ENCODE measurements at regions not wholly inside any gene's neighbourhood (a gene's known extent, or its start where the extent isn't known, plus 50 kb on each side); places are given as distances from the start of the nearest gene placed in this dataset.
"Not testable (repeated sequence)": the region's sequence is repeated elsewhere in the genome, so short reads cannot be mapped to it uniquely, and the experiment has no call there.

DNA sequence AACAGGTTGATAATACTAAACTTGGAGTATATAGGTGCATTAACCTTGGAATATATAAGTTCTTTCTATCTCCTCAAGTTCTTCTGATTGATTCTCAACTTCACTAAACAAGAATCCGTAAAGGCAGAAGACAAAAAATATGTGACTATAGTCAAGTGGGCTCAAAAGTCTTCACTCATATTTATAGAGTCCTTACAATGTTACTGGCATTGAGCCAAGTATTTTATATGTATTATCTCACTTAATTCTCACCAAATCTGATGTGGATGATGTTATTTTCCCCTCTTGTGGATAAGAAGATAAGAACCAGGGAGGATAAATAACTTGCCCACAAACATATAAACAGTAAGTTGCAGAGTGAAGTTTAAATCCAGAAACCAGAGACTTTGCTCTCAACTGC is 486.9 kb downstream of the LRRIQ3 start:
- no peak for TF ChIP-seq CTCF (IDR thresholded peaks at IDR 0.05; ENCODE audit: insufficient read depth, low read depth, low read length, missing control alignments)
- no peak for DNase-seq (ENCODE audit: low read depth)

DNA sequence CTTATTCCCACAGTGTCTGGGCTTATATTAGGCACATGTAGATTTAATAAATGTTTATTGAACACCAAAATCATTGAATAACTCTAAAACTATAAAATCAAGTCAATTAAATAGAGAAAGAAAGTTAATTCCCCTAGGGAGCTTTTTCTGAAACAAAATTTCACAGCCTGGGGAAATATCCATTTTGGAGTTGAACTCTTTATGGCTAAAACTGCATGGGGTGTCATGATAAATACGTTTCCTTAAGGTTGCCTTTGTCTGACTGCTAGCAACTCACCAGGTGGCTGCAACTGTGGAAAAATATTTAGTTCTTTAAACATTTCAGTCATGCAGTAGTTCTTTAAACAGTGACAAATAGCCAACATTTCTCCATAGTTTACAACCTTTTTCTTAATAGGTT is 496.1 kb downstream of the LRRIQ3 start:
- no peak for DNase-seq (ENCODE audit: low read depth)
- TF ChIP-seq CTCF (IDR thresholded peaks at IDR 0.05; ENCODE audit: insufficient read depth, low read depth, low read length, missing control alignments) = no peak
- H3K4me3 ChIP-seq (ENCODE audit: low read depth, low read length) = no peak overlapping the region

More for the DNA sequence above, 486.9 kb downstream of the LRRIQ3 start:
- no peak overlapping the region for H3K4me3 ChIP-seq (ENCODE audit: low read depth, low read length)

DNA sequence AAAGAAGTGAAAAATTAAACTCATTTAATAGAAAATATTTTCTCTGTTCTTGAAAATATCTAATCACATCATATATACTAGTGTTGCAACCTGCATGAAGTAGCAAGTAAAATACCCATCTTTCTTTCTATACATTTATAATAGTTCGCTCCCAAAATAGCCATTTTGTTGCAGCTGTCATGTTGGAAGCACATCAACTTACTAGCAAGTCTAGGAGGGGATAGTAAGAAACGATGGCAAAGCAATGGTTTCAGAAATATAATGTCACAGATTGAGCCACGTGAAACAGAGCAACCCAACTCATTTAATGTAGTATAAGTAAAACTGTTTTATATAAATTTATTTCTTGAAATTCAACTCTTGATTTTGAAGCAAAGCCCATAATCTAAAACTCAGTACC is 521.8 kb downstream of the LRRIQ3 start:
- no peak for DNase-seq (ENCODE audit: low read depth)
- TF ChIP-seq CTCF (IDR thresholded peaks at IDR 0.05; ENCODE audit: insufficient read depth, low read depth, low read length, missing control alignments) = no peak
- H3K4me3 ChIP-seq (ENCODE audit: low read depth, low read length) = no peak overlapping the region

- TF ChIP-seq CTCF (IDR thresholded peaks at IDR 0.05; ENCODE audit: insufficient read depth, low read depth, low read length, missing control alignments) = peak; percentile 38
- DNase-seq (ENCODE audit: low read depth) = peak; percentile 2
- no peak overlapping the region for H3K4me3 ChIP-seq (ENCODE audit: low read depth, low read length)
These were observed 522.9 kb downstream of the LRRIQ3 start for GRCh38 chr1:73674945-73675561.

GRCh38 chr1:73673971-73674370 is 524.0 kb downstream of the LRRIQ3 start:
- H3K4me3 ChIP-seq (ENCODE audit: low read depth, low read length) = no peak overlapping the region
- DNase-seq (ENCODE audit: low read depth) = no peak
- TF ChIP-seq CTCF (IDR thresholded peaks at IDR 0.05; ENCODE audit: insufficient read depth, low read depth, low read length, missing control alignments) = no peak

- no peak overlapping the region for H3K4me3 ChIP-seq (ENCODE audit: low read depth, low read length)
- no peak for TF ChIP-seq CTCF (IDR thresholded peaks at IDR 0.05; ENCODE audit: insufficient read depth, low read depth, low read length, missing control alignments)
- no peak for DNase-seq (ENCODE audit: low read depth)
These were observed 526.4 kb downstream of the LRRIQ3 start for GRCh38 chr1:73671530-73671929.

DNA sequence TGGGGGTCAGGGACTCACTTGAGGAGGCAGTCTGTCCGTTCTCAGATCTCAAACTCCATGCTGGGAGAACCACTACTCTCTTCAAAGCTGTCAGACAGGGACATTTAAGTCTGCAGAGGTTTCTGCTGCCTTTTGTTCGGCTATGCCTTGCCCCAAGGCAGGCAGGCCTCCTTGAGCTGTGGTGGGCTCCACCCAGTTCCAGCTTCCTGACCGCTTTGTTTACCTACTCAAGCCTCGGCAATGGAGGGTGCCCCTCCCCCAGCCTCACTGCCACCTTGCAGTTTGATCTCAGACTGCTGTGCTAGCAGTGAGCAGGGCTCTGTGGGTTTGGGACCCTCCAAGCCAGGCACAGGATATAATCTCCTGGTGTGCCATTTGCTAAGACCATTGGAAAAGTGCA is 530.0 kb downstream of the LRRIQ3 start:
- H3K4me3 ChIP-seq (ENCODE audit: low read depth, low read length) = not testable (repeated sequence)
- DNase-seq (ENCODE audit: low read depth) = peak; percentile 1
